ENCODE measurements at regions not wholly inside any gene's neighbourhood (a gene's known extent, or its start where the extent isn't known, plus 50 kb on each side); places are given as distances from the start of the nearest gene placed in this dataset.

GRCh38 chr3:72142028-72142427 lies 357.1 kb upstream of the PROK2 start:
- H3K36me3 ChIP-seq (ENCODE audit: insufficient read depth, low read length) = no peaks in the 10 kb centered on the region
- no peaks in the 10 kb centered on the region for H3K27me3 ChIP-seq (ENCODE audit: control insufficient read depth in 1 of 2, insufficient read depth in 2 of 2, low read length in 2 of 2)
- no peak overlapping the region for H3K9ac ChIP-seq (ENCODE audit: low read length)
- H3K27ac ChIP-seq (ENCODE audit: low read depth, low read length) = no peak overlapping the region
- no peaks in the 10 kb centered on the region for H3K9me3 ChIP-seq (ENCODE audit: low read length)
- no peak overlapping the region for H3K4me3 ChIP-seq (ENCODE audit: low read depth in 1 of 2, low read length in 2 of 2)
- H3K4me1 ChIP-seq (ENCODE audit: insufficient read depth, low read length) = peaks cover 5% of the 10 kb centered on the region

GRCh38 chr3:72141264-72141663 lies 356.3 kb upstream of the PROK2 start:
- Histone ChIP-seq H3K4me1 (ENCODE audit: insufficient read depth, low read length) (peaks cover 5% of the 10 kb centered on the region), H3K9ac (ENCODE audit: low read length) (no peak overlapping the region), H3K9me3 (ENCODE audit: low read length) (no peaks in the 10 kb centered on the region)

GRCh38 chr3:72139316-72139715 lies 354.4 kb upstream of the PROK2 start:
- peaks cover 5% of the 10 kb centered on the region for H3K4me1 ChIP-seq (ENCODE audit: insufficient read depth, low read length)
- no peak overlapping the region for H3K9ac ChIP-seq (ENCODE audit: low read length)
- H3K27me3 ChIP-seq (ENCODE audit: control insufficient read depth in 1 of 2, insufficient read depth in 2 of 2, low read length in 2 of 2) = no peaks in the 10 kb centered on the region
- no peaks in the 10 kb centered on the region for H3K9me3 ChIP-seq (ENCODE audit: low read length)
- no peaks in the 10 kb centered on the region for H3K36me3 ChIP-seq (ENCODE audit: insufficient read depth, low read length)
- no peak overlapping the region for H3K27ac ChIP-seq (ENCODE audit: low read depth, low read length)
- H3K4me3 ChIP-seq (ENCODE audit: low read depth in 1 of 2, low read length in 2 of 2) = no peak overlapping the region

More at GRCh38 chr3:72141264-72141663, 356.3 kb upstream of the PROK2 start:
- Histone ChIP-seq H3K27ac (ENCODE audit: low read depth, low read length) (no peak overlapping the region), H3K36me3 (ENCODE audit: insufficient read depth, low read length) (no peaks in the 10 kb centered on the region), H3K27me3 (ENCODE audit: control insufficient read depth in 1 of 2, insufficient read depth in 2 of 2, low read length in 2 of 2) (no peaks in the 10 kb centered on the region), H3K4me3 (ENCODE audit: low read depth in 1 of 2, low read length in 2 of 2) (no peak overlapping the region)

- H3K4me1 ChIP-seq (ENCODE audit: insufficient read depth, low read length) = peaks cover 5% of the 10 kb centered on the region
- no peaks in the 10 kb centered on the region for H3K36me3 ChIP-seq (ENCODE audit: insufficient read depth, low read length)
- no peak overlapping the region for H3K9ac ChIP-seq (ENCODE audit: low read length)
- no peak overlapping the region for H3K27ac ChIP-seq (ENCODE audit: low read depth, low read length)
- H3K9me3 ChIP-seq (ENCODE audit: low read length) = no peaks in the 10 kb centered on the region
- no peak overlapping the region for H3K4me3 ChIP-seq (ENCODE audit: low read depth in 1 of 2, low read length in 2 of 2)
- no peaks in the 10 kb centered on the region for H3K27me3 ChIP-seq (ENCODE audit: control insufficient read depth in 1 of 2, insufficient read depth in 2 of 2, low read length in 2 of 2)
Observed at GRCh38 chr3:72137865-72138861, 353.2 kb upstream of the PROK2 start.

- H3K36me3 ChIP-seq (ENCODE audit: insufficient read depth, low read length) = no peaks in the 10 kb centered on the region
- H3K27me3 ChIP-seq (ENCODE audit: control insufficient read depth in 1 of 2, insufficient read depth in 2 of 2, low read length in 2 of 2) = no peaks in the 10 kb centered on the region
- H3K9ac ChIP-seq (ENCODE audit: low read length) = no peak overlapping the region
- H3K4me1 ChIP-seq (ENCODE audit: insufficient read depth, low read length) = peaks cover 5% of the 10 kb centered on the region
- H3K27ac ChIP-seq (ENCODE audit: low read depth, low read length) = no peak overlapping the region
- no peak overlapping the region for H3K4me3 ChIP-seq (ENCODE audit: low read depth in 1 of 2, low read length in 2 of 2)
- H3K9me3 ChIP-seq (ENCODE audit: low read length) = no peaks in the 10 kb centered on the region
Observed at GRCh38 chr3:72135636-72136035, 350.7 kb upstream of the PROK2 start.

- Histone ChIP-seq H3K4me1 (ENCODE audit: insufficient read depth, low read length) (peaks cover 9% of the 10 kb centered on the region), H3K27ac (ENCODE audit: low read depth, low read length) (no peak overlapping the region), H3K4me3 (ENCODE audit: low read depth in 1 of 2, low read length in 2 of 2) (no peak overlapping the region), H3K27me3 (ENCODE audit: control insufficient read depth in 1 of 2, insufficient read depth in 2 of 2, low read length in 2 of 2) (no peaks in the 10 kb centered on the region), H3K9ac (ENCODE audit: low read length) (no peak overlapping the region), H3K36me3 (ENCODE audit: insufficient read depth, low read length) (no peaks in the 10 kb centered on the region), H3K9me3 (ENCODE audit: low read length) (no peaks in the 10 kb centered on the region)
Observed at GRCh38 chr3:72134989-72135451, 350.1 kb upstream of the PROK2 start.

- Histone ChIP-seq H3K9me3 (ENCODE audit: low read length) (no peaks in the 10 kb centered on the region), H3K27ac (ENCODE audit: low read depth, low read length) (no peak overlapping the region)
Observed at GRCh38 chr3:72133329-72134011, 348.5 kb upstream of the PROK2 start.

GRCh38 chr3:72131899-72132298 lies 347.0 kb upstream of the PROK2 start:
- no peaks in the 10 kb centered on the region for H3K9me3 ChIP-seq (ENCODE audit: low read length)
- no peak overlapping the region for H3K27ac ChIP-seq (ENCODE audit: low read depth, low read length)
- no peaks in the 10 kb centered on the region for H3K36me3 ChIP-seq (ENCODE audit: insufficient read depth, low read length)
- no peak overlapping the region for H3K9ac ChIP-seq (ENCODE audit: low read length)
- peaks cover 15% of the 10 kb centered on the region for H3K4me1 ChIP-seq (ENCODE audit: insufficient read depth, low read length)
- no peaks in the 10 kb centered on the region for H3K27me3 ChIP-seq (ENCODE audit: control insufficient read depth in 1 of 2, insufficient read depth in 2 of 2, low read length in 2 of 2)
- H3K4me3 ChIP-seq (ENCODE audit: low read depth in 1 of 2, low read length in 2 of 2) = no peak overlapping the region

More at GRCh38 chr3:72133329-72134011, 348.5 kb upstream of the PROK2 start:
- Histone ChIP-seq H3K4me1 (ENCODE audit: insufficient read depth, low read length) (peaks cover 20% of the 10 kb centered on the region), H3K27me3 (ENCODE audit: control insufficient read depth in 1 of 2, insufficient read depth in 2 of 2, low read length in 2 of 2) (no peaks in the 10 kb centered on the region), H3K4me3 (ENCODE audit: low read depth in 1 of 2, low read length in 2 of 2) (no peak overlapping the region), H3K9ac (ENCODE audit: low read length) (no peak overlapping the region), H3K36me3 (ENCODE audit: insufficient read depth, low read length) (no peaks in the 10 kb centered on the region)

- no peak overlapping the region for H3K4me3 ChIP-seq (ENCODE audit: low read depth in 1 of 2, low read length in 2 of 2)
- peaks cover 15% of the 10 kb centered on the region for H3K4me1 ChIP-seq (ENCODE audit: insufficient read depth, low read length)
- H3K27ac ChIP-seq (ENCODE audit: low read depth, low read length) = no peak overlapping the region
- H3K9me3 ChIP-seq (ENCODE audit: low read length) = no peaks in the 10 kb centered on the region
- no peaks in the 10 kb centered on the region for H3K36me3 ChIP-seq (ENCODE audit: insufficient read depth, low read length)
- H3K27me3 ChIP-seq (ENCODE audit: control insufficient read depth in 1 of 2, insufficient read depth in 2 of 2, low read length in 2 of 2) = no peaks in the 10 kb centered on the region
- no peak overlapping the region for H3K9ac ChIP-seq (ENCODE audit: low read length)
Observed at GRCh38 chr3:72130565-72130964, 345.6 kb upstream of the PROK2 start.

GRCh38 chr3:72129501-72130094 lies 344.6 kb upstream of the PROK2 start:
- Histone ChIP-seq H3K27ac (ENCODE audit: low read depth, low read length) (no peak overlapping the region), H3K9me3 (ENCODE audit: low read length) (no peaks in the 10 kb centered on the region), H3K27me3 (ENCODE audit: control insufficient read depth in 1 of 2, insufficient read depth in 2 of 2, low read length in 2 of 2) (no peaks in the 10 kb centered on the region)

GRCh38 chr3:72128921-72129320 lies 344.0 kb upstream of the PROK2 start:
- H3K27ac ChIP-seq (ENCODE audit: low read depth, low read length) = no peak overlapping the region

More at GRCh38 chr3:72129501-72130094, 344.6 kb upstream of the PROK2 start:
- Histone ChIP-seq H3K9ac (ENCODE audit: low read length) (no peak overlapping the region), H3K36me3 (ENCODE audit: insufficient read depth, low read length) (no peaks in the 10 kb centered on the region), H3K4me1 (ENCODE audit: insufficient read depth, low read length) (peaks cover 15% of the 10 kb centered on the region), H3K4me3 (ENCODE audit: low read depth in 1 of 2, low read length in 2 of 2) (no peak overlapping the region)

More at GRCh38 chr3:72128921-72129320, 344.0 kb upstream of the PROK2 start:
- Histone ChIP-seq H3K36me3 (ENCODE audit: insufficient read depth, low read length) (no peaks in the 10 kb centered on the region), H3K9me3 (ENCODE audit: low read length) (no peaks in the 10 kb centered on the region), H3K27me3 (ENCODE audit: control insufficient read depth in 1 of 2, insufficient read depth in 2 of 2, low read length in 2 of 2) (no peaks in the 10 kb centered on the region), H3K4me3 (ENCODE audit: low read depth in 1 of 2, low read length in 2 of 2) (no peak overlapping the region), H3K9ac (ENCODE audit: low read length) (no peak overlapping the region), H3K4me1 (ENCODE audit: insufficient read depth, low read length) (peaks cover 18% of the 10 kb centered on the region)

Measured in muscle layer of colon (tissue), 2 donors.